Testis (tissue), 2 donors: ENCODE measurements at regions not wholly inside any gene's neighbourhood (a gene's known extent, or its start where the extent isn't known, plus 50 kb on each side); places are given as distances from the start of the nearest gene placed in this dataset.

Experiments
- DNase-seq: peaks from one replicate; pipeline ENCODE4 v3.0.0-alpha.2; 2019
- H3K27ac ChIP-seq, 2 donors: fragments of 200-600 bp; sonication (generic); one replicate each; pipeline ENCODE4 v1.5.1; 2019
- H3K27me3 ChIP-seq: fragments of 200-600 bp; sonication (generic); one replicate; pipeline ENCODE4 v1.5.1; 2019
- H3K36me3 ChIP-seq: fragments of 200-600 bp; sonication (generic); one replicate; pipeline ENCODE4 v1.5.1; 2017; ENCODE audit warnings: low read depth; ENCODE audit errors: missing control alignments
- H3K4me1 ChIP-seq: fragments of 200-600 bp; sonication (generic); one replicate; pipeline ENCODE4 v1.5.1; 2019
- H3K4me3 ChIP-seq, 2 donors: fragments of 200-600 bp; sonication (generic); one replicate each; pipeline ENCODE4 v1.5.1; 2017 to 2019
- H3K9me3 ChIP-seq: fragments of 200-600 bp; sonication (generic); one replicate; pipeline ENCODE4 v1.5.1; 2017
- CTCF ChIP-seq, 3 experiments: fragments of 450-650 bp in 2 of 3; fragments of 200-600 bp in 1 of 3; sonication (generic) in 1 of 3; IDR thresholded peaks; one replicate each; pipeline ENCODE4 v1.5.1; 2016 to 2019; ENCODE audit warnings: antibody characterized with exemption in 3 of 3, mild to moderate bottlenecking in 2 of 3, moderate library complexity in 1 of 3
- POLR2A ChIP-seq: fragments of 450-650 bp; IDR thresholded peaks from one replicate; pipeline ENCODE4 v1.6.1; 2017; ENCODE audit warnings: antibody characterized with exemption, mild to moderate bottlenecking, moderate library complexity
- WGBS, 2 donors: methylation state at CpG; one replicate each; pipeline ENCODE4 v1.1.5; 2018; 5-methylcytosine and 5-hydroxymethylcytosine counted together
- intact Hi-C: fragments of 100-400 bp; cut with DNase I; formaldehyde crosslinking; loops from one replicate; pipeline ENCODE4 v1.15.1; 2023; ENCODE audit warnings: low total_unique reads

- Histone ChIP-seq H3K4me1 (no peaks in the 10 kb centered on the region), H3K9me3 (no peaks in the 10 kb centered on the region), H3K27me3 (no peaks in the 10 kb centered on the region), H3K4me3 (no peak overlapping the region), H3K27ac (no peak overlapping the region), H3K36me3 (no peaks in the 10 kb centered on the region)
- intact Hi-C loops = no loop called here
- 72 to 78% methylated on average over 3 to 6 of the region's 6 CpGs for WGBS, 2 donors
- TF ChIP-seq POLR2A (no peak), CTCF (IDR thresholded peaks at IDR 0.05) (no peak)
- DNase-seq = no peak
Observed at GRCh38 chr16:81167851-81168250, 70.6 kb upstream of the BCO1 start.

GRCh38 chr16:81166417-81167300 lies 70.5 kb upstream of the GCSH start:
- Histone ChIP-seq H3K27me3 (no peaks in the 10 kb centered on the region), H3K4me1 (no peaks in the 10 kb centered on the region), H3K4me3 (no peak overlapping the region), H3K9me3 (no peaks in the 10 kb centered on the region), H3K27ac (no peak overlapping the region), H3K36me3 (no peaks in the 10 kb centered on the region)
- DNase-seq = no peak
- TF ChIP-seq POLR2A (no peak), CTCF (IDR thresholded peaks at IDR 0.05) (no peak)
- WGBS, 2 donors = 85 to 87% methylated on average over 14 to 16 of the region's 16 CpGs
- intact Hi-C loops = no loop called here

- intact Hi-C loops = no loop called here
- Histone ChIP-seq H3K4me3 (no peak overlapping the region), H3K36me3 (no peaks in the 10 kb centered on the region), H3K4me1 (no peaks in the 10 kb centered on the region), H3K9me3 (no peaks in the 10 kb centered on the region), H3K27ac (no peak overlapping the region), H3K27me3 (no peaks in the 10 kb centered on the region)
- WGBS, 2 donors = 78 to 82% methylated on average over 3 to 12 of the region's 12 CpGs
- TF ChIP-seq CTCF (IDR thresholded peaks at IDR 0.05) = no peak
- TF ChIP-seq POLR2A = no peak
- no peak for DNase-seq
Observed at GRCh38 chr16:81165411-81166097, 69.4 kb upstream of the GCSH start.

GRCh38 chr16:81164958-81165357 lies 68.8 kb upstream of the GCSH start:
- no peak for TF ChIP-seq POLR2A
- no peak for TF ChIP-seq CTCF (IDR thresholded peaks at IDR 0.05)
- H3K36me3 ChIP-seq = no peaks in the 10 kb centered on the region
- WGBS, 2 donors = 77 to 87% methylated on average over 5 of the region's 5 CpGs
- DNase-seq = no peak
- no peak overlapping the region for H3K27ac ChIP-seq
- no peak overlapping the region for H3K4me3 ChIP-seq
- H3K27me3 ChIP-seq = no peaks in the 10 kb centered on the region
- H3K4me1 ChIP-seq = no peaks in the 10 kb centered on the region
- intact Hi-C loops = no loop called here
- no peaks in the 10 kb centered on the region for H3K9me3 ChIP-seq
